Panc1 (cell line): ENCODE measurements at regions not wholly inside any gene's neighbourhood (a gene's known extent, or its start where the extent isn't known, plus 50 kb on each side); places are given as distances from the start of the nearest gene placed in this dataset.

Experiments used
- POLR2AphosphoS5 ChIP-seq: IDR thresholded peaks from 2 replicates; pipeline ENCODE4 v1.6.1; 2012; ENCODE audit warnings: mild to moderate bottlenecking, low read depth, low read length, moderate library complexity
- TCF7L2 ChIP-seq: IDR thresholded peaks from 2 replicates; pipeline ENCODE4 v1.6.1; 2011; ENCODE audit warnings: mild to moderate bottlenecking, low read depth, low read length, inconsistent platforms
- TF ChIP-seq, protein P1 (sequence below): fragments of 450-650 bp; IDR thresholded peaks from 2 replicates; pipeline ENCODE4 v1.5.1; 2017; ENCODE audit warnings: mild to moderate bottlenecking
- TF ChIP-seq, protein P2 (sequence below), 2 experiments: IDR thresholded peaks; 2 replicates each; pipeline ENCODE4 v1.6.1; 2011 to 2012; ENCODE audit warnings: low read depth in 2 of 2, control low read depth in 1 of 2, low read length in 1 of 2, mild to moderate bottlenecking in 1 of 2, moderate library complexity in 1 of 2; ENCODE audit not compliant: insufficient read depth in 1 of 2

DNA sequence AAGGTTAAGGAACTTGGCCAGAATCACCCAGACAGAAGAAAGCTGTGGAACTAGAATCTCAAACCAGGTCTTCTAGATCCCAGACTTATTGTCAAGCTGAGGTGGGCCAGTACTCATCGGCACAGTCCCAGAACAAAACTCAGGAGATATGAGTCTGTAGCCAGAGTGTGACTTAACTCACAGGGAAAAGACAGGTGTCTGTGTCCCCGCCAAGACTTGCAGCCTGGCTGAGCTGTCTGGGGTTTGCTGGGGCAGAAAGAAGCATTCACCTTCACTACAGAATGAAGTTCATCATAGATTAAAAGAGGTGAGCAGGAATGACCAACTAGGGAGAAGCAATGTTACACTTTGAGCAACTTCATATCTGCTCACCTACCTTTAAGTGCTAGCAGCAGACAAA, 257.2 kb downstream of the FOXO1 start:
- TF ChIP-seq, protein P1, sequence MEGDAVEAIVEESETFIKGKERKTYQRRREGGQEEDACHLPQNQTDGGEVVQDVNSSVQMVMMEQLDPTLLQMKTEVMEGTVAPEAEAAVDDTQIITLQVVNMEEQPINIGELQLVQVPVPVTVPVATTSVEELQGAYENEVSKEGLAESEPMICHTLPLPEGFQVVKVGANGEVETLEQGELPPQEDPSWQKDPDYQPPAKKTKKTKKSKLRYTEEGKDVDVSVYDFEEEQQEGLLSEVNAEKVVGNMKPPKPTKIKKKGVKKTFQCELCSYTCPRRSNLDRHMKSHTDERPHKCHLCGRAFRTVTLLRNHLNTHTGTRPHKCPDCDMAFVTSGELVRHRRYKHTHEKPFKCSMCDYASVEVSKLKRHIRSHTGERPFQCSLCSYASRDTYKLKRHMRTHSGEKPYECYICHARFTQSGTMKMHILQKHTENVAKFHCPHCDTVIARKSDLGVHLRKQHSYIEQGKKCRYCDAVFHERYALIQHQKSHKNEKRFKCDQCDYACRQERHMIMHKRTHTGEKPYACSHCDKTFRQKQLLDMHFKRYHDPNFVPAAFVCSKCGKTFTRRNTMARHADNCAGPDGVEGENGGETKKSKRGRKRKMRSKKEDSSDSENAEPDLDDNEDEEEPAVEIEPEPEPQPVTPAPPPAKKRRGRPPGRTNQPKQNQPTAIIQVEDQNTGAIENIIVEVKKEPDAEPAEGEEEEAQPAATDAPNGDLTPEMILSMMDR: no peak
- TF ChIP-seq, protein P2, sequence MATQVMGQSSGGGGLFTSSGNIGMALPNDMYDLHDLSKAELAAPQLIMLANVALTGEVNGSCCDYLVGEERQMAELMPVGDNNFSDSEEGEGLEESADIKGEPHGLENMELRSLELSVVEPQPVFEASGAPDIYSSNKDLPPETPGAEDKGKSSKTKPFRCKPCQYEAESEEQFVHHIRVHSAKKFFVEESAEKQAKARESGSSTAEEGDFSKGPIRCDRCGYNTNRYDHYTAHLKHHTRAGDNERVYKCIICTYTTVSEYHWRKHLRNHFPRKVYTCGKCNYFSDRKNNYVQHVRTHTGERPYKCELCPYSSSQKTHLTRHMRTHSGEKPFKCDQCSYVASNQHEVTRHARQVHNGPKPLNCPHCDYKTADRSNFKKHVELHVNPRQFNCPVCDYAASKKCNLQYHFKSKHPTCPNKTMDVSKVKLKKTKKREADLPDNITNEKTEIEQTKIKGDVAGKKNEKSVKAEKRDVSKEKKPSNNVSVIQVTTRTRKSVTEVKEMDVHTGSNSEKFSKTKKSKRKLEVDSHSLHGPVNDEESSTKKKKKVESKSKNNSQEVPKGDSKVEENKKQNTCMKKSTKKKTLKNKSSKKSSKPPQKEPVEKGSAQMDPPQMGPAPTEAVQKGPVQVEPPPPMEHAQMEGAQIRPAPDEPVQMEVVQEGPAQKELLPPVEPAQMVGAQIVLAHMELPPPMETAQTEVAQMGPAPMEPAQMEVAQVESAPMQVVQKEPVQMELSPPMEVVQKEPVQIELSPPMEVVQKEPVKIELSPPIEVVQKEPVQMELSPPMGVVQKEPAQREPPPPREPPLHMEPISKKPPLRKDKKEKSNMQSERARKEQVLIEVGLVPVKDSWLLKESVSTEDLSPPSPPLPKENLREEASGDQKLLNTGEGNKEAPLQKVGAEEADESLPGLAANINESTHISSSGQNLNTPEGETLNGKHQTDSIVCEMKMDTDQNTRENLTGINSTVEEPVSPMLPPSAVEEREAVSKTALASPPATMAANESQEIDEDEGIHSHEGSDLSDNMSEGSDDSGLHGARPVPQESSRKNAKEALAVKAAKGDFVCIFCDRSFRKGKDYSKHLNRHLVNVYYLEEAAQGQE (IDR thresholded peaks at IDR 0.05; ENCODE audit: insufficient read depth in 1 of 2, low read depth in 2 of 2, low read length in 1 of 2): no peak
- TF ChIP-seq POLR2AphosphoS5: no peak
- TF ChIP-seq TCF7L2: no peak
